ENCODE measurements at regions not wholly inside any gene's neighbourhood (a gene's known extent, or its start where the extent isn't known, plus 50 kb on each side); places are given as distances from the start of the nearest gene placed in this dataset.

- Mint-ChIP-seq H3K27me3 (ENCODE audit: low read depth, unreplicated experiment) (no peaks in the 10 kb centered on the region), H3K4me1 (ENCODE audit: low read depth, unreplicated experiment) (no peaks in the 10 kb centered on the region), H3K4me3 (ENCODE audit: unreplicated experiment) (no peak overlapping the region), H3K27ac (ENCODE audit: unreplicated experiment) (no peak overlapping the region), H3K9me3 (ENCODE audit: unreplicated experiment) (peaks cover 2% of the 10 kb centered on the region), H3K36me3 (ENCODE audit: low read depth, unreplicated experiment) (no peaks in the 10 kb centered on the region)
- Histone ChIP-seq H3K4me2 (ENCODE audit: low read length) (no peak overlapping the region), H3K27ac (ENCODE audit: low read depth, low read length) (no peak overlapping the region), H3K9me3 (ENCODE audit: insufficient read depth, low read depth, low read length) (no peaks in the 10 kb centered on the region), H3K27me3 (ENCODE audit: insufficient read depth, low read length) (no peaks in the 10 kb centered on the region), H3K9ac (ENCODE audit: low read length) (no peak overlapping the region), H3K4me1 (ENCODE audit: insufficient read depth, low read length) (no peaks in the 10 kb centered on the region), H3K4me3 (ENCODE audit: insufficient read depth, low read depth, low read length) (no peak overlapping the region), H3K79me2 (ENCODE audit: insufficient read depth, low read length) (no peaks in the 10 kb centered on the region), H3K36me3 (ENCODE audit: insufficient read depth, low read length) (no peaks in the 10 kb centered on the region), H4K20me1 (ENCODE audit: insufficient read depth, low read length) (no peaks in the 10 kb centered on the region), H2AFZ (ENCODE audit: low read depth, low read length) (no peak overlapping the region)
- TF ChIP-seq EZH2 (IDR thresholded peaks at IDR 0.05; ENCODE audit: insufficient read depth, low read length) (no peak), CTCF (IDR thresholded peaks at IDR 0.05; ENCODE audit: insufficient read depth, low read depth, low read length) (no peak)
- DNase-seq (ENCODE audit: low read depth) (no peak), FAIRE-seq (no peak)
These were observed 100.3 kb downstream of the ARL5B start for GRCh38 chr10:18759575-18759974.

GRCh38 chr10:18760836-18761235 lies 101.6 kb downstream of the ARL5B start:
- no peaks in the 10 kb centered on the region for H3K4me1 Mint-ChIP-seq (ENCODE audit: low read depth, unreplicated experiment)
- TF ChIP-seq CTCF (IDR thresholded peaks at IDR 0.05; ENCODE audit: insufficient read depth, low read depth, low read length) (no peak), EZH2 (IDR thresholded peaks at IDR 0.05; ENCODE audit: insufficient read depth, low read length) (no peak)
- H3K4me1 ChIP-seq (ENCODE audit: insufficient read depth, low read length): no peaks in the 10 kb centered on the region
- H3K36me3 Mint-ChIP-seq (ENCODE audit: low read depth, unreplicated experiment): no peaks in the 10 kb centered on the region
- no peak for FAIRE-seq
- H4K20me1 ChIP-seq (ENCODE audit: insufficient read depth, low read length): no peaks in the 10 kb centered on the region
- no peak for DNase-seq (ENCODE audit: low read depth)
- no peak overlapping the region for H3K4me2 ChIP-seq (ENCODE audit: low read length)
- no peaks in the 10 kb centered on the region for H3K36me3 ChIP-seq (ENCODE audit: insufficient read depth, low read length)
- H3K4me3 ChIP-seq (ENCODE audit: insufficient read depth, low read depth, low read length): no peak overlapping the region
- H3K9me3 ChIP-seq (ENCODE audit: insufficient read depth, low read depth, low read length): no peaks in the 10 kb centered on the region
- H3K27ac ChIP-seq (ENCODE audit: low read depth, low read length): no peak overlapping the region
- H3K4me3 Mint-ChIP-seq (ENCODE audit: unreplicated experiment): no peak overlapping the region
- no peaks in the 10 kb centered on the region for H3K79me2 ChIP-seq (ENCODE audit: insufficient read depth, low read length)
- no peaks in the 10 kb centered on the region for H3K27me3 ChIP-seq (ENCODE audit: insufficient read depth, low read length)
- H3K27ac Mint-ChIP-seq (ENCODE audit: unreplicated experiment): no peak overlapping the region
- H3K27me3 Mint-ChIP-seq (ENCODE audit: low read depth, unreplicated experiment): no peaks in the 10 kb centered on the region
- no peak overlapping the region for H2AFZ ChIP-seq (ENCODE audit: low read depth, low read length)
- H3K9me3 Mint-ChIP-seq (ENCODE audit: unreplicated experiment): no peaks in the 10 kb centered on the region
- H3K9ac ChIP-seq (ENCODE audit: low read length): no peak overlapping the region

- DNase-seq (ENCODE audit: low read depth): no peak
- TF ChIP-seq CTCF (IDR thresholded peaks at IDR 0.05; ENCODE audit: insufficient read depth, low read depth, low read length) (no peak), EZH2 (IDR thresholded peaks at IDR 0.05; ENCODE audit: insufficient read depth, low read length) (no peak)
- Mint-ChIP-seq H3K36me3 (ENCODE audit: low read depth, unreplicated experiment) (no peaks in the 10 kb centered on the region), H3K27me3 (ENCODE audit: low read depth, unreplicated experiment) (no peaks in the 10 kb centered on the region), H3K4me3 (ENCODE audit: unreplicated experiment) (no peak overlapping the region), H3K9me3 (ENCODE audit: unreplicated experiment) (no peaks in the 10 kb centered on the region), H3K4me1 (ENCODE audit: low read depth, unreplicated experiment) (no peaks in the 10 kb centered on the region), H3K27ac (ENCODE audit: unreplicated experiment) (no peak overlapping the region)
- Histone ChIP-seq H3K4me3 (ENCODE audit: insufficient read depth, low read depth, low read length) (no peak overlapping the region), H3K27me3 (ENCODE audit: insufficient read depth, low read length) (no peaks in the 10 kb centered on the region), H3K4me2 (ENCODE audit: low read length) (no peak overlapping the region), H3K4me1 (ENCODE audit: insufficient read depth, low read length) (no peaks in the 10 kb centered on the region), H4K20me1 (ENCODE audit: insufficient read depth, low read length) (no peaks in the 10 kb centered on the region), H2AFZ (ENCODE audit: low read depth, low read length) (no peak overlapping the region), H3K79me2 (ENCODE audit: insufficient read depth, low read length) (no peaks in the 10 kb centered on the region), H3K9me3 (ENCODE audit: insufficient read depth, low read depth, low read length) (no peaks in the 10 kb centered on the region), H3K9ac (ENCODE audit: low read length) (no peak overlapping the region), H3K36me3 (ENCODE audit: insufficient read depth, low read length) (no peaks in the 10 kb centered on the region), H3K27ac (ENCODE audit: low read depth, low read length) (no peak overlapping the region)
- FAIRE-seq: no peak
These were observed 108.8 kb downstream of the ARL5B start for GRCh38 chr10:18767981-18768380.
